Stimulated activated CD4-positive, alpha-beta T cell treated with anti-CD3 and anti-CD28 coated beads, Interleukin-1b, Interleukin-23, amount 100 ng/mL, for 1 hour (primary cell): ENCODE measurements at regions not wholly inside any gene's neighbourhood (a gene's known extent, or its start where the extent isn't known, plus 50 kb on each side); places are given as distances from the start of the nearest gene placed in this dataset.

Source experiments
- DNase-seq, 2 donors: peaks; one replicate each; pipeline ENCODE4 v3.0.0-alpha.2; 2020; ENCODE audit warnings: low read depth in 2 of 2

GRCh38 chr7:17130281-17131059 lies 168.0 kb upstream of the AHR start:
- no peak for DNase-seq

GRCh38 chr7:17131060-17131345 lies 167.4 kb upstream of the AHR start:
- DNase-seq, result no peak

- DNase-seq, result no peak
These were observed 166.3 kb upstream of the AHR start for GRCh38 chr7:17131983-17132655.

- no peak for DNase-seq
These were observed 165.7 kb upstream of the AHR start for GRCh38 chr7:17132726-17133125.

GRCh38 chr7:17133977-17134376 lies 164.5 kb upstream of the AHR start:
- DNase-seq, result no peak

- no peak for DNase-seq
These were observed 163.7 kb upstream of the AHR start for GRCh38 chr7:17134786-17135185.

GRCh38 chr7:17136126-17136525 lies 162.3 kb upstream of the AHR start:
- no peak for DNase-seq

GRCh38 chr7:17139081-17139480 lies 159.4 kb upstream of the AHR start:
- no peak for DNase-seq

- no peak for DNase-seq
These were observed 158.0 kb upstream of the AHR start for GRCh38 chr7:17140406-17140805.

GRCh38 chr7:17142831-17143541 lies 155.5 kb upstream of the AHR start:
- no peak for DNase-seq

GRCh38 chr7:17144322-17144721 lies 154.1 kb upstream of the AHR start:
- peak; percentile 7 to 21 for DNase-seq

GRCh38 chr7:17146621-17147020 lies 151.8 kb upstream of the AHR start:
- DNase-seq, result no peak

- DNase-seq, result no peak
These were observed 151.0 kb upstream of the AHR start for GRCh38 chr7:17147409-17147808.

GRCh38 chr7:17150018-17150417 lies 148.4 kb upstream of the AHR start:
- DNase-seq, result no peak

- no peak for DNase-seq
These were observed 145.7 kb upstream of the AHR start for GRCh38 chr7:17152721-17153120.

- no peak for DNase-seq
These were observed 144.9 kb upstream of the AHR start for GRCh38 chr7:17153536-17153935.

- no peak for DNase-seq
These were observed 142.9 kb upstream of the AHR start for GRCh38 chr7:17155529-17155928.

GRCh38 chr7:17158261-17158660 lies 140.2 kb upstream of the AHR start:
- DNase-seq, result no peak

- no peak for DNase-seq
These were observed 138.9 kb upstream of the AHR start for GRCh38 chr7:17159500-17160037.

GRCh38 chr7:17166824-17167379 lies 131.6 kb upstream of the AHR start:
- no peak for DNase-seq

- no peak for DNase-seq
These were observed 130.0 kb upstream of the AHR start for GRCh38 chr7:17168416-17168815.

GRCh38 chr7:17171427-17171826 lies 127.0 kb upstream of the AHR start:
- DNase-seq, result no peak
